ENCODE measurements at regions not wholly inside any gene's neighbourhood (a gene's known extent, or its start where the extent isn't known, plus 50 kb on each side); places are given as distances from the start of the nearest gene placed in this dataset.
"Not testable (repeated sequence)": the region's sequence is repeated elsewhere in the genome, so short reads cannot be mapped to it uniquely, and the experiment has no call there.

DNA sequence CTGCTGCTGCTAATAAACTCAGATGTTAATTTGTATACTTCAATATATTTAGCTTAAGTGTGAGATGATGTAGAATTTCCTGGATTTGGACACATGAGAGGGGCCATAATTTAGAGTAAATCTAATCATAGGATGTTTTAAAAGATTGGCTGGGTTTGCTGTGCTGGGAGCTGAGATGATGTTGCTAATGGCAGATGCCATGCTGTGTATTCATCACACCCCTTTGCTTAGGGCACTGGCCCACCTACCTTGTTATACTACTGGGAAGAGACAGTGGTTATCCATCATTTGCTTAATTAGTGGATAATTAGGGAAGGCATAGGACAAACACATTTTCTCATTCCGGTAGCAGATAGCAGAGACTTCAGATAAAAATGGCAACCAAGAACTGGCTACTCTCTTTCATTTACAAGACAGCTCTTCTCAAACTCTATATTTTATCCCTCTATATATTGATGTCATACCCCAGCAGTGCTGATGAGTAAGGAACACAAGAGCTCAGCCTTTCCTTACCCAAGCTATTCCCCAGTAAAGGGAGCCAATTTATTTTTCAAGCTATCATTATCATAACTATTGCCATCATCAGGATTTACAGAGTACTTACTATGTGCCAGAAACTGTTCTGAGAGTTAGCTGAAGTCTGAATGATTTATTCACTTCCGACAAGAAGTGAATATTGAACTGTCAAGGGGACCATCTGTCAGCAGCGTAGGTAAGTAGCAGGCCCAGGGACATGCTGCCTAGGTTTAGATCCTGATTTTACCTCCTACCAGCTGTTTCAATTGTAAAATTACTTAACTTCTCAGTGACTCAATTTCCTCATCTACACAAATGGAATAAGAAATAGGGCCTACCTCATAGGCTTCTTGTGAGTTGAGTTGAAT, 204.6 kb upstream of the FLRT2 start:
- no peak for DNase-seq (ENCODE audit: insufficient read length, low spot score)
- FAIRE-seq: no peak
- no peak for TF ChIP-seq POLR2A (IDR thresholded peaks at IDR 0.05; ENCODE audit: low read depth, low read length)

DNA sequence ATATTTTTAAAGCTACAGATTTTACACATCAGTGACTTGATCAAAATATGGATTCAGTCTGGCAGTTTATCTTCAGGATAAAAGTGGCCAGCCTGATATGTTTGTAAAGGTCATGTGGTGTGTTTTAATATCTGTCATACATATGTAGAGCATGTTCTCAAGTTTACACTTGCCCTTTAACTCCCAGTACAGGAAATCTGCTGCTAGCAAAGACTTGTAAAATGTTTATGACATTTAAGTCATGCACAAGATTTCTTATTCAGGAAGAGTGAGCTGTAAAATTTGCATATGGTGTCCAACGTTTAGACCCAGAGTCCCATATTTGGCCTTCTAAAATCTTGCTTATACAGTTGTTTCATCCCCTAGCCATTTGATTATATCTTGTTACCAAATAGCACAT, 197.5 kb upstream of the FLRT2 start:
- DNase-seq (ENCODE audit: insufficient read length, low spot score): no peak
- FAIRE-seq: no peak
- TF ChIP-seq POLR2A (IDR thresholded peaks at IDR 0.05; ENCODE audit: low read depth, low read length): no peak

DNA sequence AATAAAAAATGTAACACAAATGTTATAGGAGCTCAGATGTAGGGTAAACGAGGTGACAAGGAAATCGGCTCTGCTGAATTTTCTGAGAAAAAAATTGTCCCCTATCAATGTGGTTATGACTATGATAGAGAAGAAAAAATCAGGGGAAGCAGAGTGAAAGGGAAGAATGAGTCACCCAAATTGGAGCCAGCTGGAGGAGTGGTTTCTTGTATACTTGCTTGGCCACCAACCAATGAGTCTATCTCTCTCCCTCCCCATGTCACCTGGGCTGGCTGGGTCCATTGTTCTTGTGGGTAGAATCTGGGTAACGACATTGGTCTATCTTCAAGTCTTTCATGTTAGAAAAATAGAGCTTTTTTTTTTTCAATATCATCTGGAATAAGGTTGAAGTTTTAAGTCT, 196.6 kb upstream of the FLRT2 start:
- FAIRE-seq (peak; percentile 57), DNase-seq (ENCODE audit: insufficient read length, low spot score) (no peak)
- TF ChIP-seq POLR2A (IDR thresholded peaks at IDR 0.05; ENCODE audit: low read depth, low read length): no peak

DNA sequence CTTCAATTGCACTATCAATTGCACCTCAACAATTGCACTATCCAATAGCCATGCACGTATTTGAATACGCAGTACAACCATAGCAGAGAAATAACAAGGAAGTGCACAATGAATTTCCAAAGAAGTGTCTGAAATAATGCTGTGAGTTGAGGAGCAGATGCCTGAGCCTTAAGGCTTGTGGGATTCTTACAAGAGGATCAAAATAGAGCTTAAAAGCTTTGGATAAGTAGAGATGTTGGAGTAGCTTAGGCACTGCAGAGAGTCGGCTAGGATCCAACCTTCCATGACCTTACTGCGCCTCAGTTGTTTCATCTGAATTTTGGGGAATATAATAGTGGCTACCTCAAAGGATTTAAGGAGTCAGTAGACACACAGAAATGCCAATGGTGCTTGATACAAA, 196.1 kb upstream of the FLRT2 start:
- FAIRE-seq (no peak), DNase-seq (ENCODE audit: insufficient read length, low spot score) (no peak)
- no peak for TF ChIP-seq POLR2A (IDR thresholded peaks at IDR 0.05; ENCODE audit: low read depth, low read length)

DNA sequence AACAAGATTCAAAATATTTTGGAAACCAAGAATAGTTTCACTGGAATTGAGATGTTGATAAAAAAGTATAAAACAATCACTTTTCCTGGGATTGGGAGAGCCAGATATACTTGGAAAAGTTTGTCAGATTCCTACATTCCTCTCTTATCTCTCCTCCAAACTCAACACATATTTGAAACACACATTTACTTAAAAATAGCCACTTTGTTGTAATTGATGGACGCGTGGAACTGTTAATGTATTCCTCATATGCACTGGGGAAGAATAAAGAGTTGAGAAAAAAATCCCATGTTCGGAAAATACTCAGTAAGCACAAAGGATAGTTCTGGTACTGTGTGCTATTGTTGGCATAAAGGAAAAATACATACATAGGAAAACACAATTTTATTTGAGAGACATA, 195.6 kb upstream of the FLRT2 start:
- FAIRE-seq (no peak), DNase-seq (ENCODE audit: insufficient read length, low spot score) (no peak)
- TF ChIP-seq POLR2A (IDR thresholded peaks at IDR 0.05; ENCODE audit: low read depth, low read length): no peak

DNA sequence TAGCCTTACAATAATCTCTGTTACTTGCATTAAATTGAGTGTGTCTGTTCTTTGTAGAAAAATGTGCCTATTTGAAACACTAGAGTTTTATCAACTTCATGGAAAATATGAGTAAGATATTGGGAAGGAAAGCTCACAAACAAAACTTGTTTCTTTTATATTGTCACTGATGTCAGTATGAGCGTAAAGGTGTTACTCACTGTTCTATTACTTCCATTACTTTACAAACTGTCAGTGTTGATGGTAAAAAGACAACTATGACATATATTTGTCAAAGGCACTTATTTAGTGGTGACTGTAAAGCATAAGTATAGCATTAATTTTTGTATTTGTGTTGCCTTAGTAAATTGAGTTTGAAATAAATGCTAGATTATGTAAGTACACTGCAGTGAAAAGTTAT, 193.7 kb upstream of the FLRT2 start:
- DNase-seq (ENCODE audit: insufficient read length, low spot score): no peak
- no peak for TF ChIP-seq POLR2A (IDR thresholded peaks at IDR 0.05; ENCODE audit: low read depth, low read length)
- FAIRE-seq: no peak

DNA sequence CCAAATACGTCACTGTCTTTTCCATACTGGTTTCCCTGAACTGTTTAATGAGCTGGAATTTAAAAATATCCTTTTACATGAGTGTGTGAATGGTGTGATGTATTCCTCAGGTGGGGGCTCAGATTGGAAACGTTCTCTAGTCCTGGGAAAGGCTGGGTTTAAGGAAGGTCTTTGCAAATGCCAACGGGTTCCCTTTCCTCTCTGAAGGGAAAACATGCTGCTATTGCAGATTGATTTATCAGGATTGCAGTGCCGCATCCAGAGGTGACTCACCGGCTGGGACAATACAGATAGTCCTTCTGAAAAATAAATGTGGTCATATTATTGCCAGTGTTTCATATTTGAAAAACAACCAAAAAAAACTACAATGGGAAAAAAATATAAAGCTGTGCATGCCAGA, 193.1 kb upstream of the FLRT2 start:
- no peak for TF ChIP-seq POLR2A (IDR thresholded peaks at IDR 0.05; ENCODE audit: low read depth, low read length)
- DNase-seq (ENCODE audit: insufficient read length, low spot score): no peak
- FAIRE-seq: no peak

DNA sequence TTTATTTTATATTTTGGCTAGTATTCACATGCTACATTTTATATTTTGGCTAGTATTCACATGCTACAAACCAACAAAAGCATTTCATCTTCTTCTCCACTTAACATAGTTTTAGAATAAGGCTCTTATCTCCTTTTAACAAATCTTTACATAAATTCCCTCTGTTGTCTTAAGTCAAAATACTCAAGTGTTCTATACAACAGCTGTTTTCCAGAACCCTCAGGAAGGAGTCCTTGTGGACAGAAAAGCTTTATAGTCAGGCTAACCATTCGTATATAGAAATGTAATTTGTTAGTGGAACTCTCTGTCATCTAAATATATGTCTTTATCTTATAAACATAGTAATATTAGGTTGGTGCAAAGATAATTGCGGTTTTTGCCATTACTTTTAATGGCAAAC, 191.0 kb upstream of the FLRT2 start:
- TF ChIP-seq POLR2A (IDR thresholded peaks at IDR 0.05; ENCODE audit: low read depth, low read length): no peak
- DNase-seq (ENCODE audit: insufficient read length, low spot score) (no peak), FAIRE-seq (no peak)

DNA sequence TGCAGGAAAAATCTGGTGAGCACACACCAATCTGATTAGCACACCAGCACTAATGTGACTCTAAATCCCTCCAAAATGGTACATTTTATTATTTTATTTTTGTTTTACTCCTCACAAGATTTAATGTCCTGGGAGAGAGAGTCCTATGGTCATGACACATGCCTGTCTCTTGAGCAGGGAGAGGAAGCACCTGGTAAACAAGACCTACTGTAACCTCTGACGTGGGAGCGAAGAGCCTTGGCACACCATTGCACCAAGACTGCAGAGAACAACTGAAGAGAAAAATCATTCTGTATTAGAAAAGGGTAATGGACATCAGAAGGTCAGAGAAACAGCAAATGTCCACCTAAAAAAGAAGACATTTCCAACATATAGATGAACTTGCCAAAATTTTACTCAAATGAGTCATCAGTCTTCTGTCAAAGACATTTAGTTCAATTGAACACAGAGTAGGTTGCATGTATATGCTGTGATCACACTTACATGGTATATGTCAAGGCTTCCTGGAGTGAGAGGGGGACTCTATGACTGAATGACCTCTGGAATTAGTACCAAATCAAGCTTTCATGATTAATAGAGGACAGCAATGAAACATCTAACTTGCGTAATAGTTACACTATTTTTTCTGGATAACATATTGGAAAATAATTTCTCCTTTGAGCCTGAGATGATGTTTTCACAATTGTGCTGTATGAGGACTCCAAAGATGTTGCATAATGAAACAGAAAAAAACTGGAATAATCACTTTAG, 186.9 kb upstream of the FLRT2 start:
- TF ChIP-seq POLR2A (IDR thresholded peaks at IDR 0.05; ENCODE audit: low read depth, low read length): no peak
- no peak for DNase-seq (ENCODE audit: insufficient read length, low spot score)
- no peak for FAIRE-seq

DNA sequence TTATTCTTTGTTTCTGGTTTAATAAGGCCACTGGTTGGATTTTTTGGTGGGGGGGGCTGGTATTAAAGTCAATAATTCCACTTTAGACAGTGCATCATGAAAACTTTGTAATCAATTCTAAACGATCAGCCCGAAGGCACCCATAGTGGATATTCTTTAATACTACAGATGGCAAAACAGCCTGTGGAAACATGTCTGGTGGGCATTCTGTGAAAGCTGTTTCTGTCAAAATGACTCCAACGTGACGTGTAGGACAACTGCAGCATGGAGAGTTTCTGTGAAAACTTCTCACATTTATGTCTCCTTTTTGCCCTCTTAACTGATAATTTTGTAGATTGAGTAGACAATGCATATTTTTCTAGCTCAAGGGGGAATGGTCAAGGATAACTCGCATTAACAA, 185.8 kb upstream of the FLRT2 start:
- no peak for FAIRE-seq
- no peak for TF ChIP-seq POLR2A (IDR thresholded peaks at IDR 0.05; ENCODE audit: low read depth, low read length)
- no peak for DNase-seq (ENCODE audit: insufficient read length, low spot score)

DNA sequence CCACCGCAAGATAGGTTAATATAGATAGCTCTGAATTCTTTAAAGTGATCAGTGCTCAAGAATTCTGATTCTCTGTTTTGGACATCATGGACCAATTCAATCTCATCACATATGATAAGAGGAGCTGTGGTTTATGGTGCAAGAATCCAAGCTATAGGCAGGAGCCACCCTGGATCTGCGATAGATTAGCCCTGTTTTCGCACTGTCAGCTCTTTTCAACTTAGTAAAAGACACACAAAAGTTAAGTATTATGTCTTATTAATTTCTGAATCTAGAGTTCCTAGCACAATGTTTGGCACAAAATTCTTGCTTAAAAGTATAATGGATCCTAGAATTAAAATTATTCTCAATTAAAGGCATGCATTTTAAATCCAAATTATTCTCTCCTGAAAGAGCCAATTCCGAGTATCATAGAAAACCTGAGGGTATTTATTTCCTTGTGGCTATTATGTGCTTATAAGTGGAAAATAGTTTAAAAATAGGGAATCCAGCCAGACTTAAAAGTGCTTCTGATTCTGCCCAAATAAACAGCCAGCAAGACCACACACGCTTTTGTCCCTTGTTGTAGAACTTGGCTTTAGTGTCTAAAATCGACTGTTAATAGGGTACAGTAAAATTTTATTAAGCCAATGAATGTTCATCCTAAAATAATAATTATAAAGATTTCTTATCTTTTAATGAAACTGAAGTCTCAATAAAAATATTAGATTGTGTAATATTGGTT, 184.9 kb upstream of the FLRT2 start:
- no peak for TF ChIP-seq POLR2A (IDR thresholded peaks at IDR 0.05; ENCODE audit: low read depth, low read length)
- FAIRE-seq (no peak), DNase-seq (ENCODE audit: insufficient read length, low spot score) (no peak)

DNA sequence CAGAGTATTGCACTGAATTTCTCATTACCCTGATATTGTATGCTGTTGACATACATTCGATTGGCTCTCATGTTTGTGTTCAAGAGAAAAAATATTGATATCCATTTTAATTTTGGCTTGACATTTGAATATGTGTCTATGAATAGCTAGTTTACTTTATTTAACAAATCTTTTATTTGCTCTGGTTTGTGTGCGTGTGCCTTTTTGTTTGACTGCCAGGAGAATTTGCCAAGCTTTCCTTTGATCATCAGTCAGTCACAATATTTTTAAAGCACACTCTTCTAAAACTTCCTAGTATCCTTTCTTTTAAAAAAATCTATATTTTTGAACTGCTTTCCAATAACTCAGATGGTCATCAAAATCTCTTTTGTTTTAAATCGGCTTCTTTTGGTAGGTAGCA, 179.3 kb upstream of the FLRT2 start:
- no peak for FAIRE-seq
- DNase-seq (ENCODE audit: insufficient read length, low spot score): no peak
- TF ChIP-seq POLR2A (IDR thresholded peaks at IDR 0.05; ENCODE audit: low read depth, low read length): no peak

DNA sequence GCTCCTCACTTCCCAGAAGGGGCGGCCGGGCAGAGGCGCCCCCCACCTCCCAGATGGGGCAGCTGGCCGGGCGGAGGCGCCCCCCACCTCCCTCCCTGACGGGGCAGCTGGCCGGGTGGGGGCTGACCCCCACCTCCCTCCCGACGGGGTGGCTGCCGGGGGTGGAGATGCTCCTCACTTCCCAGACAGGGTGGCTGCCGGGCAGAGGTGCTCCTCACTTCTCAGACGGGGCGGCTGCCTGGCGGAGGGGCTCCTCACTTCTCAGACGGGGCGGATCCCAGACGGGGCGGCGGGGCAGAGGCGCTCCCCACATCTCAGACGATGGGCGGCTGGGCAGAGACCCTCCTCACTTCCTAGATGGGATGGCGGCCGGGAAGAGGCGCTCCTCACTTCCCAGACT, 177.4 kb upstream of the FLRT2 start:
- DNase-seq (ENCODE audit: insufficient read length, low spot score); FAIRE-seq: not testable (repeated sequence)

DNA sequence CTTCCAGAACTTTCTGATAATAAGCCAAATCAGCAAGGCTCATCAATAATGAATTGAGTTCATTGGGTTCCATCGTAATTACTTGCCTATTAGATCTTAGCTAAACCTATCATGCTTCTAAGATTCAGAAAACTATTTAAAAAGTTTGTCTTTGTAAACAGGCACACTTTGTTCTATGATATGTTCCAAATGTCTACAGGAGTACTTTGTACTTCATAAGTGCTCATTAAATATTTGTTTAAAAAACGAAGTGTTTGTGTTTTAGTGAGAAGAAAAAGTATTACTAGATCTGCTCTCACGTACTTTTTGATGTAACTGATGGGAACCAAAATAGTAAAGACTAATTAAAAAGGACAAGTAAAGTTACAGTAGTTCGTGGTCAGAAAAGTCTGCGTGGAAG, 172.8 kb upstream of the FLRT2 start:
- no peak for TF ChIP-seq POLR2A (IDR thresholded peaks at IDR 0.05; ENCODE audit: low read depth, low read length)
- DNase-seq (ENCODE audit: insufficient read length, low spot score) (no peak), FAIRE-seq (no peak)

Data from H54 (cell line).